ENCODE measurements at regions not wholly inside any gene's neighbourhood (a gene's known extent, or its start where the extent isn't known, plus 50 kb on each side); places are given as distances from the start of the nearest gene placed in this dataset.

DNA sequence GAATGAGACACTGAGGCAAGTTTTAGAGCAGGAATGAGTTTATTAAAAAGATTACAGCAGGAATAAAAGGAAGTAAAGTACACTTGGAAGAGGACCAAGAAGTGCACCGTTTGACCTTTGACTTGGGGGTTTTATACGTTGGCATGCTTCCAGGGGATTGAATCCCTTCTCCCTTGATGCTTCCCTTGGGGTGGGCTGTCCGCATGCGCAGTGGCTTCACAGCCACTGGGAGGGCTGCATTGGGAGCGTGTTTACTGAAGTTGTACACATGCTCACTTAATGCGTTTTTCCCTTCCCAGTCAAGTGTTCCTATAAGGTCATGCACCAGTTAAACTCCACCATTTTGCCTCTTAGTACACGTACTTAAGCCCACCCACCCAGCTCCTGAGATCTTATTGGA is 72.4 kb upstream of the MARK1 start:
- Histone ChIP-seq H3K27me3 (ENCODE audit: insufficient read depth, poor library complexity, severe bottlenecking) (no peaks in the 10 kb centered on the region), H3K27ac (replicated peaks) (no peak overlapping the region), H3K4me3 (replicated peaks; ENCODE audit: insufficient read depth, low read length) (no peak overlapping the region)
- TF ChIP-seq, protein P1, sequence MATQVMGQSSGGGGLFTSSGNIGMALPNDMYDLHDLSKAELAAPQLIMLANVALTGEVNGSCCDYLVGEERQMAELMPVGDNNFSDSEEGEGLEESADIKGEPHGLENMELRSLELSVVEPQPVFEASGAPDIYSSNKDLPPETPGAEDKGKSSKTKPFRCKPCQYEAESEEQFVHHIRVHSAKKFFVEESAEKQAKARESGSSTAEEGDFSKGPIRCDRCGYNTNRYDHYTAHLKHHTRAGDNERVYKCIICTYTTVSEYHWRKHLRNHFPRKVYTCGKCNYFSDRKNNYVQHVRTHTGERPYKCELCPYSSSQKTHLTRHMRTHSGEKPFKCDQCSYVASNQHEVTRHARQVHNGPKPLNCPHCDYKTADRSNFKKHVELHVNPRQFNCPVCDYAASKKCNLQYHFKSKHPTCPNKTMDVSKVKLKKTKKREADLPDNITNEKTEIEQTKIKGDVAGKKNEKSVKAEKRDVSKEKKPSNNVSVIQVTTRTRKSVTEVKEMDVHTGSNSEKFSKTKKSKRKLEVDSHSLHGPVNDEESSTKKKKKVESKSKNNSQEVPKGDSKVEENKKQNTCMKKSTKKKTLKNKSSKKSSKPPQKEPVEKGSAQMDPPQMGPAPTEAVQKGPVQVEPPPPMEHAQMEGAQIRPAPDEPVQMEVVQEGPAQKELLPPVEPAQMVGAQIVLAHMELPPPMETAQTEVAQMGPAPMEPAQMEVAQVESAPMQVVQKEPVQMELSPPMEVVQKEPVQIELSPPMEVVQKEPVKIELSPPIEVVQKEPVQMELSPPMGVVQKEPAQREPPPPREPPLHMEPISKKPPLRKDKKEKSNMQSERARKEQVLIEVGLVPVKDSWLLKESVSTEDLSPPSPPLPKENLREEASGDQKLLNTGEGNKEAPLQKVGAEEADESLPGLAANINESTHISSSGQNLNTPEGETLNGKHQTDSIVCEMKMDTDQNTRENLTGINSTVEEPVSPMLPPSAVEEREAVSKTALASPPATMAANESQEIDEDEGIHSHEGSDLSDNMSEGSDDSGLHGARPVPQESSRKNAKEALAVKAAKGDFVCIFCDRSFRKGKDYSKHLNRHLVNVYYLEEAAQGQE (IDR thresholded peaks at IDR 0.05; ENCODE audit: insufficient replicate concordance, low read depth) = no peak
- TF ChIP-seq, protein P2, sequence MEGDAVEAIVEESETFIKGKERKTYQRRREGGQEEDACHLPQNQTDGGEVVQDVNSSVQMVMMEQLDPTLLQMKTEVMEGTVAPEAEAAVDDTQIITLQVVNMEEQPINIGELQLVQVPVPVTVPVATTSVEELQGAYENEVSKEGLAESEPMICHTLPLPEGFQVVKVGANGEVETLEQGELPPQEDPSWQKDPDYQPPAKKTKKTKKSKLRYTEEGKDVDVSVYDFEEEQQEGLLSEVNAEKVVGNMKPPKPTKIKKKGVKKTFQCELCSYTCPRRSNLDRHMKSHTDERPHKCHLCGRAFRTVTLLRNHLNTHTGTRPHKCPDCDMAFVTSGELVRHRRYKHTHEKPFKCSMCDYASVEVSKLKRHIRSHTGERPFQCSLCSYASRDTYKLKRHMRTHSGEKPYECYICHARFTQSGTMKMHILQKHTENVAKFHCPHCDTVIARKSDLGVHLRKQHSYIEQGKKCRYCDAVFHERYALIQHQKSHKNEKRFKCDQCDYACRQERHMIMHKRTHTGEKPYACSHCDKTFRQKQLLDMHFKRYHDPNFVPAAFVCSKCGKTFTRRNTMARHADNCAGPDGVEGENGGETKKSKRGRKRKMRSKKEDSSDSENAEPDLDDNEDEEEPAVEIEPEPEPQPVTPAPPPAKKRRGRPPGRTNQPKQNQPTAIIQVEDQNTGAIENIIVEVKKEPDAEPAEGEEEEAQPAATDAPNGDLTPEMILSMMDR (IDR thresholded peaks at IDR 0.05; ENCODE audit: insufficient read depth, low read length) = no peak
- TF ChIP-seq POLR2AphosphoS5 (IDR thresholded peaks at IDR 0.05; ENCODE audit: low read depth) (no peak), SPI1 (IDR thresholded peaks at IDR 0.05; ENCODE audit: borderline replicate concordance, low read depth) (no peak), GABPA (IDR thresholded peaks at IDR 0.05; ENCODE audit: low read depth) (no peak)
- DNase-seq (ENCODE audit: low read depth in 1 of 2, low spot score in 1 of 2) = no peak

DNA sequence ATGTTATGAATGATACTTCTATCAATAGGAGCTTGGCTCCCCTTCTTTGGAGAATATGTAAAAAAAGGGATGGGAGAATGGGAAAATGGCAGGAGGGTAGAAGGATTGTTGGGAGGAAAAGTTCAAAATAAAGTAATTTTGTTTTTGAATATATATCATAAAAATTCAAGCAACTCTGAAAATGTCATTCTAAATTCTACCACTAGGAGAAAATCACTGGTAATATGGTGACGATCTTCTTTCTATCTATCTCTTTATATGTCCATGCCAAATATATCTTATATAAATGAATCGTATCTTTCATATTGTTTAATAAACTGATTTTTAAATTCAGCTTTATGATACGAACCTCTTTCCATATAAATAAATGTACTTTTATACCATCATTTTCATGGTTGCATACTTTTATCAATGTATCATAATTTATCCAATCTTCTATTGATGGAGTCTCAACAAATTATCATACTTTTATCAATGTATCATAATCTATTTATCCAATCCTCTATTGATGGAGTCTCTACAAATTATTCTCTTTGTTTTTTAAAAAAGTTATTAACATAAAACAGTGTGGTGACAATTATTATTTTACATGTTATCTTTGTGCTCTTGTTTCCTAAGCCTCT is 73.7 kb upstream of the MARK1 start:
- no peak for DNase-seq (ENCODE audit: low read depth in 1 of 2, low spot score in 1 of 2)
- Histone ChIP-seq H3K27ac (replicated peaks) (no peak overlapping the region), H3K27me3 (ENCODE audit: insufficient read depth, poor library complexity, severe bottlenecking) (no peaks in the 10 kb centered on the region), H3K4me3 (replicated peaks; ENCODE audit: insufficient read depth, low read length) (no peak overlapping the region)
- TF ChIP-seq, protein P1 (IDR thresholded peaks at IDR 0.05; ENCODE audit: insufficient replicate concordance, low read depth) = no peak
- no peak for TF ChIP-seq SPI1 (IDR thresholded peaks at IDR 0.05; ENCODE audit: borderline replicate concordance, low read depth)
- TF ChIP-seq, protein P2 (IDR thresholded peaks at IDR 0.05; ENCODE audit: insufficient read depth, low read length) = no peak
- TF ChIP-seq POLR2AphosphoS5 (IDR thresholded peaks at IDR 0.05; ENCODE audit: low read depth) = no peak
- no peak for TF ChIP-seq GABPA (IDR thresholded peaks at IDR 0.05; ENCODE audit: low read depth)

DNA sequence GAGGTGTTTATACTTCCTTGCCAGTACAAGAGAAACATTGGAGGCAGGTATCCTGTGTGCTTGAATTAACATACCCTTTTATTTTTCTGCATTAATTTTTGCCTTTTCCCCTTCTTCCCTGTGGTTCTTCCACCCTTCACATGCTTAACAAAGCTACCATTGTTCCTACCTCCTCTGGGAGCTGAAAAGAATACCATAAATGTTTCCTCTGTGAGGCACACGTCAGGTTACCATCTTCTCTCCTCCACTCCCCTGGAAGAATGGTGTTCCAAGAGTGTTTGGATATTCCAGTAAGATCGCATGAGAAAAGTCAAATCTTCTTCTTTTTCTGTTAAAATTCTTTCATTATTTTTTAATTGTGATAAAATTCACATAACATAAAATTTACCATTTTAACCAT is 74.6 kb upstream of the MARK1 start:
- TF ChIP-seq, protein P1 (IDR thresholded peaks at IDR 0.05; ENCODE audit: insufficient replicate concordance, low read depth) = no peak
- no peak for TF ChIP-seq SPI1 (IDR thresholded peaks at IDR 0.05; ENCODE audit: borderline replicate concordance, low read depth)
- TF ChIP-seq, protein P2 (IDR thresholded peaks at IDR 0.05; ENCODE audit: insufficient read depth, low read length) = no peak
- no peak for TF ChIP-seq POLR2AphosphoS5 (IDR thresholded peaks at IDR 0.05; ENCODE audit: low read depth)
- no peak for TF ChIP-seq GABPA (IDR thresholded peaks at IDR 0.05; ENCODE audit: low read depth)
- no peak overlapping the region for H3K27ac ChIP-seq (replicated peaks)

More for the DNA sequence above, 74.6 kb upstream of the MARK1 start:
- H3K27me3 ChIP-seq (ENCODE audit: insufficient read depth, poor library complexity, severe bottlenecking) = no peaks in the 10 kb centered on the region
- no peak for DNase-seq (ENCODE audit: low read depth in 1 of 2, low spot score in 1 of 2)
- H3K4me3 ChIP-seq (replicated peaks; ENCODE audit: insufficient read depth, low read length) = no peak overlapping the region
